Adrenal gland (tissue), 5 donors: ENCODE measurements at regions not wholly inside any gene's neighbourhood (a gene's known extent, or its start where the extent isn't known, plus 50 kb on each side); places are given as distances from the start of the nearest gene placed in this dataset.

Experiments
- POLR2A ChIP-seq, 2 donors: fragments of 450-650 bp; IDR thresholded peaks; one replicate each; pipeline ENCODE4 v1.6.1; 2017; ENCODE audit warnings: antibody characterized with exemption in 2 of 2, mild to moderate bottlenecking in 2 of 2, moderate library complexity in 1 of 2
- TF ChIP-seq, protein P1 (sequence below), 6 experiments: fragments of 450-650 bp in 4 of 6; fragments of 200-600 bp in 2 of 6; sonication (generic) in 1 of 6; IDR thresholded peaks; 1 replicate in 5 of 6; 2 replicates in 1 of 6; pipeline versions ENCODE4 v1.5.1 to v1.8.0; 2016 to 2021; ENCODE audit warnings: antibody characterized with exemption in 6 of 6, mild to moderate bottlenecking in 2 of 6, moderate library complexity in 1 of 6
- donor health status: DM: no; HTN: no; CAD: no.

DNA sequence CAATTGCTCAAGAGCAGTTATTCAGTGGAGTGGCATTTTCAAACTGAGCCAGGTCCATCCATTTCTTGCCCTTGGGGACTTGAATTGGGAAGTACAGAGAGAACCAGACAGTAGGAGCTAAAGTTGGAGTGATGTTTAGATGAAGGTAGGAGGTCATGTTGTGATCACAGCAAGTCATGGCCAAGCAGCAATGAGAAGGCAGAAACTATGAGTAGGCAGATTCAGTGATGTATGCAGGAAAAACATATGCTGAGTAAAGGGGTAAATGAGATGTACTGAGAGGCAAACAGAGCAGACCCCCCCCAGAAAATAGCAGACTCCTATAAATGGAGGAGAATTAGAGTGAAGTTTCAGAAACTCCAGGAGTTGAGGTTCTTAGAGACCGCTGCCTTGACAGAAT is 95.8 kb downstream of the PERP start:
- TF ChIP-seq, protein P1, sequence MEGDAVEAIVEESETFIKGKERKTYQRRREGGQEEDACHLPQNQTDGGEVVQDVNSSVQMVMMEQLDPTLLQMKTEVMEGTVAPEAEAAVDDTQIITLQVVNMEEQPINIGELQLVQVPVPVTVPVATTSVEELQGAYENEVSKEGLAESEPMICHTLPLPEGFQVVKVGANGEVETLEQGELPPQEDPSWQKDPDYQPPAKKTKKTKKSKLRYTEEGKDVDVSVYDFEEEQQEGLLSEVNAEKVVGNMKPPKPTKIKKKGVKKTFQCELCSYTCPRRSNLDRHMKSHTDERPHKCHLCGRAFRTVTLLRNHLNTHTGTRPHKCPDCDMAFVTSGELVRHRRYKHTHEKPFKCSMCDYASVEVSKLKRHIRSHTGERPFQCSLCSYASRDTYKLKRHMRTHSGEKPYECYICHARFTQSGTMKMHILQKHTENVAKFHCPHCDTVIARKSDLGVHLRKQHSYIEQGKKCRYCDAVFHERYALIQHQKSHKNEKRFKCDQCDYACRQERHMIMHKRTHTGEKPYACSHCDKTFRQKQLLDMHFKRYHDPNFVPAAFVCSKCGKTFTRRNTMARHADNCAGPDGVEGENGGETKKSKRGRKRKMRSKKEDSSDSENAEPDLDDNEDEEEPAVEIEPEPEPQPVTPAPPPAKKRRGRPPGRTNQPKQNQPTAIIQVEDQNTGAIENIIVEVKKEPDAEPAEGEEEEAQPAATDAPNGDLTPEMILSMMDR (IDR thresholded peaks at IDR 0.05), result no peak
- no peak for TF ChIP-seq POLR2A (IDR thresholded peaks at IDR 0.05)
